Activated naive CD8-positive, alpha-beta T cell (primary cell): ENCODE measurements at regions not wholly inside any gene's neighbourhood (a gene's known extent, or its start where the extent isn't known, plus 50 kb on each side); places are given as distances from the start of the nearest gene placed in this dataset.
A peak's percentile ranks its signal among the peaks of the same experiment; 100 is the strongest.
"Not testable (repeated sequence)": the region's sequence is repeated elsewhere in the genome, so short reads cannot be mapped to it uniquely, and the experiment has no call there.

Source experiments
- H3K27ac Mint-ChIP-seq: one replicate; pipeline ENCODE4 v1.8.0; 2021; ENCODE audit warnings: mixed read lengths
- H3K27me3 Mint-ChIP-seq: one replicate; pipeline ENCODE4 v1.8.0; 2021; ENCODE audit warnings: mixed read lengths
- H3K36me3 Mint-ChIP-seq: one replicate; pipeline ENCODE4 v1.8.0; 2021; ENCODE audit warnings: mixed read lengths
- H3K4me1 Mint-ChIP-seq: one replicate; pipeline ENCODE4 v1.8.0; 2021; ENCODE audit warnings: low read depth, mixed read lengths
- H3K4me3 Mint-ChIP-seq: one replicate; pipeline ENCODE4 v1.8.0; 2021; ENCODE audit warnings: mild to moderate bottlenecking, mixed read lengths
- H3K9me3 Mint-ChIP-seq: one replicate; pipeline ENCODE4 v1.8.0; 2021; ENCODE audit warnings: low read depth, mixed read lengths

GRCh38 chr12:9469463-9469862 lies 138.3 kb downstream of the KLRB1 start:
- H3K4me1 Mint-ChIP-seq, result peaks cover 20% of the 10 kb centered on the region
- not testable (repeated sequence) for H3K27me3 Mint-ChIP-seq, H3K9me3 Mint-ChIP-seq, H3K36me3 Mint-ChIP-seq, H3K27ac Mint-ChIP-seq, H3K4me3 Mint-ChIP-seq

GRCh38 chr12:9468998-9469397 lies 138.7 kb downstream of the KLRB1 start:
- H3K27ac Mint-ChIP-seq, H3K27me3 Mint-ChIP-seq, H3K36me3 Mint-ChIP-seq, H3K4me3 Mint-ChIP-seq, H3K9me3 Mint-ChIP-seq: not testable (repeated sequence)
- H3K4me1 Mint-ChIP-seq, result peaks cover 20% of the 10 kb centered on the region

GRCh38 chr12:9468144-9468543 lies 139.6 kb downstream of the KLRB1 start:
- not testable (repeated sequence) for H3K9me3 Mint-ChIP-seq, H3K4me3 Mint-ChIP-seq, H3K27ac Mint-ChIP-seq, H3K36me3 Mint-ChIP-seq, H3K27me3 Mint-ChIP-seq
- H3K4me1 Mint-ChIP-seq, result peaks cover 20% of the 10 kb centered on the region

- Mint-ChIP-seq H3K27me3 (no peaks in the 10 kb centered on the region), H3K36me3 (no peaks in the 10 kb centered on the region), H3K4me1 (peaks cover 6% of the 10 kb centered on the region), H3K27ac (no peak overlapping the region), H3K4me3 (no peak overlapping the region), H3K9me3 (no peaks in the 10 kb centered on the region)
These were observed 143.3 kb downstream of the KLRB1 start for GRCh38 chr12:9464408-9464807.

- H3K27me3 Mint-ChIP-seq, H3K36me3 Mint-ChIP-seq, H3K9me3 Mint-ChIP-seq, H3K4me1 Mint-ChIP-seq, H3K4me3 Mint-ChIP-seq, H3K27ac Mint-ChIP-seq: not testable (repeated sequence)
These were observed 152.2 kb downstream of the KLRB1 start for GRCh38 chr12:9455516-9455915.

- H3K4me1 Mint-ChIP-seq, H3K27ac Mint-ChIP-seq, H3K4me3 Mint-ChIP-seq: not testable (repeated sequence)
These were observed 153.7 kb downstream of the KLRB1 start for GRCh38 chr12:9454021-9454420.

GRCh38 chr12:9450127-9450567 lies 157.6 kb downstream of the KLRB1 start:
- H3K27me3 Mint-ChIP-seq, H3K36me3 Mint-ChIP-seq, H3K4me3 Mint-ChIP-seq, H3K27ac Mint-ChIP-seq, H3K9me3 Mint-ChIP-seq: not testable (repeated sequence)
- peaks cover 16% of the 10 kb centered on the region for H3K4me1 Mint-ChIP-seq

More at GRCh38 chr12:9454021-9454420, 153.7 kb downstream of the KLRB1 start:
- H3K9me3 Mint-ChIP-seq, H3K36me3 Mint-ChIP-seq, H3K27me3 Mint-ChIP-seq: not testable (repeated sequence)

- H3K36me3 Mint-ChIP-seq, H3K9me3 Mint-ChIP-seq, H3K27me3 Mint-ChIP-seq, H3K27ac Mint-ChIP-seq: not testable (repeated sequence)
- Mint-ChIP-seq H3K4me3 (peak overlapping the region; percentile 97), H3K4me1 (peaks cover 16% of the 10 kb centered on the region)
These were observed 158.0 kb downstream of the KLRB1 start for GRCh38 chr12:9449657-9450126.

GRCh38 chr12:9449181-9449580 lies 158.5 kb downstream of the KLRB1 start:
- no peaks in the 10 kb centered on the region for H3K9me3 Mint-ChIP-seq
- peak overlapping the region; percentile 97 for H3K4me3 Mint-ChIP-seq
- H3K27me3 Mint-ChIP-seq, result no peaks in the 10 kb centered on the region
- no peaks in the 10 kb centered on the region for H3K36me3 Mint-ChIP-seq
- H3K4me1 Mint-ChIP-seq, result peaks cover 16% of the 10 kb centered on the region
- no peak overlapping the region for H3K27ac Mint-ChIP-seq

GRCh38 chr12:9448648-9449047 lies 159.1 kb downstream of the KLRB1 start:
- Mint-ChIP-seq H3K4me1 (peaks cover 16% of the 10 kb centered on the region), H3K27ac (peak overlapping the region; percentile 89), H3K4me3 (peak overlapping the region; percentile 97)
- H3K9me3 Mint-ChIP-seq, H3K36me3 Mint-ChIP-seq, H3K27me3 Mint-ChIP-seq: not testable (repeated sequence)

GRCh38 chr12:9447791-9448614 lies 159.7 kb downstream of the KLRB1 start:
- H3K4me3 Mint-ChIP-seq, result peak overlapping the region; percentile 97
- peaks cover 16% of the 10 kb centered on the region for H3K4me1 Mint-ChIP-seq
- H3K27ac Mint-ChIP-seq, result peak overlapping the region; percentile 89
- H3K36me3 Mint-ChIP-seq, H3K27me3 Mint-ChIP-seq, H3K9me3 Mint-ChIP-seq: not testable (repeated sequence)

GRCh38 chr12:9446883-9447761 lies 160.6 kb downstream of the KLRB1 start:
- not testable (repeated sequence) for H3K27me3 Mint-ChIP-seq, H3K36me3 Mint-ChIP-seq, H3K9me3 Mint-ChIP-seq
- Mint-ChIP-seq H3K4me1 (peaks cover 16% of the 10 kb centered on the region), H3K27ac (peak overlapping the region; percentile 58), H3K4me3 (peak overlapping the region; percentile 97)

GRCh38 chr12:9440428-9440827 lies 167.3 kb downstream of the KLRB1 start:
- not testable (repeated sequence) for H3K9me3 Mint-ChIP-seq, H3K27me3 Mint-ChIP-seq, H3K4me3 Mint-ChIP-seq, H3K4me1 Mint-ChIP-seq, H3K36me3 Mint-ChIP-seq, H3K27ac Mint-ChIP-seq

GRCh38 chr12:9435682-9436081 lies 172.0 kb downstream of the KLRB1 start:
- not testable (repeated sequence) for H3K36me3 Mint-ChIP-seq, H3K27me3 Mint-ChIP-seq, H3K9me3 Mint-ChIP-seq, H3K27ac Mint-ChIP-seq, H3K4me3 Mint-ChIP-seq, H3K4me1 Mint-ChIP-seq

- H3K36me3 Mint-ChIP-seq, H3K4me1 Mint-ChIP-seq, H3K27me3 Mint-ChIP-seq, H3K9me3 Mint-ChIP-seq, H3K27ac Mint-ChIP-seq, H3K4me3 Mint-ChIP-seq: not testable (repeated sequence)
These were observed 177.3 kb downstream of the KLRB1 start for GRCh38 chr12:9430385-9430784.
